Heart left ventricle (tissue), 13 donors: ENCODE measurements at regions not wholly inside any gene's neighbourhood (a gene's known extent, or its start where the extent isn't known, plus 50 kb on each side); places are given as distances from the start of the nearest gene placed in this dataset.

ENCODE experiments used
- POLR2A ChIP-seq, 2 donors: fragments of 450-650 bp; IDR thresholded peaks; one replicate each; pipeline ENCODE4 v1.6.1; 2017; ENCODE audit warnings: antibody characterized with exemption in 2 of 2, mild to moderate bottlenecking in 2 of 2, moderate library complexity in 2 of 2
- TF ChIP-seq, protein P1 (sequence below), 12 donors: fragments of 200-600 bp; sonication (generic) in 4 of 12; IDR thresholded peaks; one replicate each; pipeline versions ENCODE4 v1.5.0 to v1.8.0; 2018 to 2022; ENCODE audit warnings: antibody characterized with exemption in 12 of 12, mild to moderate bottlenecking in 5 of 12
- donor health status: ischemic (EF 13 %, LVEDD 7.1; RV severe dilation, severe dysfunction).
- donor health status: DM: no; HTN: yes; CAD: no.
- donor health status: DM: no; HTN: no; CAD: no.
- donor health status: ischemic (EF 25% LVEDD 6.9; RV normal size, moderate dysfunction).
- donor health status: ischemic (EF 25% LVEDD 5.7; RV mildly dilated, moderate dysfunction).
- donor health status: ischemic (EF 35%, LVEDD 5.7; RV mildly dilated, moderate dysfunction).
- donor health status: nonischemic (EF 11% LVEDD 7.7; RV severe dilation, severe dysfunction).
- donor health status: DM: yes; HTN: yes; CAD: no.
- donor health status: PGD.
- donor health status: ischemic (EF 29% LVEDD 5.4; RV normal size, mild dysfunction).
- donor health status: nonischemic (EF 23%, LVEDD 6.1; RV moderate dilation, normal function).

GRCh38 chr4:10893395-10893794 is 208.8 kb upstream of the CLNK start:
- TF ChIP-seq, protein P1, sequence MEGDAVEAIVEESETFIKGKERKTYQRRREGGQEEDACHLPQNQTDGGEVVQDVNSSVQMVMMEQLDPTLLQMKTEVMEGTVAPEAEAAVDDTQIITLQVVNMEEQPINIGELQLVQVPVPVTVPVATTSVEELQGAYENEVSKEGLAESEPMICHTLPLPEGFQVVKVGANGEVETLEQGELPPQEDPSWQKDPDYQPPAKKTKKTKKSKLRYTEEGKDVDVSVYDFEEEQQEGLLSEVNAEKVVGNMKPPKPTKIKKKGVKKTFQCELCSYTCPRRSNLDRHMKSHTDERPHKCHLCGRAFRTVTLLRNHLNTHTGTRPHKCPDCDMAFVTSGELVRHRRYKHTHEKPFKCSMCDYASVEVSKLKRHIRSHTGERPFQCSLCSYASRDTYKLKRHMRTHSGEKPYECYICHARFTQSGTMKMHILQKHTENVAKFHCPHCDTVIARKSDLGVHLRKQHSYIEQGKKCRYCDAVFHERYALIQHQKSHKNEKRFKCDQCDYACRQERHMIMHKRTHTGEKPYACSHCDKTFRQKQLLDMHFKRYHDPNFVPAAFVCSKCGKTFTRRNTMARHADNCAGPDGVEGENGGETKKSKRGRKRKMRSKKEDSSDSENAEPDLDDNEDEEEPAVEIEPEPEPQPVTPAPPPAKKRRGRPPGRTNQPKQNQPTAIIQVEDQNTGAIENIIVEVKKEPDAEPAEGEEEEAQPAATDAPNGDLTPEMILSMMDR (IDR thresholded peaks at IDR 0.05), result peak in 7 of 12 donors; percentile 8 to 44 (median 33)
- no peak for TF ChIP-seq POLR2A (IDR thresholded peaks at IDR 0.05)
